Inflammatory macrophage treated with lipopolysaccharide for 4 hours (primary cell): ENCODE measurements at regions not wholly inside any gene's neighbourhood (a gene's known extent, or its start where the extent isn't known, plus 50 kb on each side); places are given as distances from the start of the nearest gene placed in this dataset.
A peak's percentile ranks its signal among the peaks of the same experiment; 100 is the strongest.
"Not testable (repeated sequence)": the region's sequence is repeated elsewhere in the genome, so short reads cannot be mapped to it uniquely, and the experiment has no call there.

ENCODE experiments used
- DNase-seq: peaks from one replicate; pipeline ENCODE4 v3.0.0-alpha.2; 2020

DNA sequence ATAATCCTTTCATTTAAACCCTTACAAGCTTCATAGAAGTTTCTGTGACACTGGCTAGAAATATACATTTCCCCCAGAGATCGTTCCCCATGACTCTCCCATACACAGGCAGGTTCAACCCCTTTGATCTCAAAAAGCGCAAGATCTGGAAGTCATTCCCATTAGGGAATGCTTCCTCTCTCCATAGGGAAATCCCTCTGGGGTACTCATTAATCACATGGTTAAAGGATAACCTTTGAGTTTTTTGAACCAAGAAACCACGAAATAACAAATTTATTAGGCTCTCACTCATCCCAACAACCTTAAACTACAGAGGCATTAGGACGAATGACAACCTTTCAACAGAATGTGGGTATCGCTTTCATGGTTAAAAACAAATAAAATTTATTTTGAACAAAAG is 211.9 kb upstream of the PRICKLE2 start:
- no peak for DNase-seq

DNA sequence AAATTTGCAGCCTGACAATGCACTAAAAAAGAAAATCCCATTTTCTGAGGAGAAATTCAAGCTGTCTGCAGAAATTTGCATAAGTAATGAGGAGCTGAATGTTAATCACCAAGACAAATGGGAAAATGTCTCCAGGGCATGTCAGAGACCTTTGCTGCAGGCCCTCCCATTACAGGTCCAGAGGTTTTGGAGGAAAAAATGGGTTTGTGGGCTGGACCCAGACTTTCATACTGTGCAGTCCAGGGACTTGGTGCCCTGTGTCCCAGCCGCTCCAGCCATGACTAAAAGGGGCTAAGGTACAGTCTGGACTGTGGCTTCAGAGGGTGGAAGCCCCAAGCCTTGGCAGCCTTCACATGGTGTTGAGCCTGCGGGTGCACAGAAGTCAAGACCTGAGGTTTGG is 209.8 kb upstream of the PRICKLE2 start:
- DNase-seq, result not testable (repeated sequence)

DNA sequence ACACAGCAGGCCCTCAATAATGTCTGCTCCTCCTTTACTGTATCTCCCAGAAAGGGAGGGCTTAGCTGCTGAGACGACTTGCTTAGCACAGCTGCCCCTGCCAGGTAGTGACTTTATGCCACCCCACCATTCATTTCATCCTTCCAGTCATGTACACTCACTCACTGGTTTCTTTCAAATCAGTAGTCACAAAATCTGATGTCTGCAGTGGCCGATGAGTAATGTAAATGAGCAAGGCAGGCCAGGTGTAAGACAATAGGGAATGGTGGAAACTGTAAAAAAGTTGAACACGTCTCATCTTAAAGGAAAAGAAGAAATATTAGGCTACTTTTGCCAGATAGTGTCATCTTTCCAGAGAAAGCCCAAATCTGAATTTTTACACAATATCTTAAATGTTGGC is 207.6 kb upstream of the PRICKLE2 start:
- no peak for DNase-seq

DNA sequence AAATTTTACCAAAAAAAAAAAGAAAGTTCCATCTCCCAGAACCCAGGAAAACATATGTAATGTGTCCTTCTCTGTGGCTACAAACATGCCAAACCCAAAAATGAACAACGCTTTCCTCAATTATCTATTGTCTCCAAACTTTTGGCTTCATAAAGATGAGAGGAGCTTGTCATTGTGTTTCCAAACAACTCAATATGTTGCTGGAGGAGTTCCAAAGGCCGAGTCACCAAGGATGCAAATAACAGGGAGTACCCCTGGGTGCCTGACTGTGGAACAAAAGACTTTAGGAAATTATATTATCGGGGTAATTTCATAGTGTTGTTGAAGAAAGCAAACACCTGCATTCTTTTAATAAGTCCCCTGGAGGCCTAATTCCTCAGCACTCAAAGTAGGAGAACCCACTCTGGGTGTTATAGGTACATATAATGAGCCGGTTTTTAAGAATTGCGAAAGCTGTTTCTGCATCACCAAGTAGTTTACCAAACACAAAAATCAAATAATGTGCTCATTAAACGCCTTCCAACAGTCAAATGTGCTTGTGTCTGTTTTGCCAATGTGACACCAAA is 206.3 kb upstream of the PRICKLE2 start:
- DNase-seq, result no peak

DNA sequence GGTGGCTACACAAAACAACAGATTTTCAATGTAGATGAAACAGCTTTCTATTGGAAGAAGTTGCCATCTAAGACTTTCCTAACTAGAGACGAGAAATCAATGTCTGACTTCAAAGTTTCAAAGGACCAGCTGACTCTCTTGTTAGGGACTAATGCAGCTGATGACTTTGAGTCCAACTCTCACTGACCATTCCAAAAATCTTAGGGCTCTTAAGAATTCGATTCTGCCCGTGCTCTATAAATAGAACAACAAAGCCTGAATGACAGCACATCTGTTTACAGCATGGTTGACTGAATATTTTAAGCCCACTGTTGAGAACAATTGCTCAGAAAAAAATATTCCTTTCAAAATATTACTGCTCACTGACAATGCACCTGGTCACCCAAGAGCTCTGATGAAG is 202.4 kb upstream of the PRICKLE2 start:
- DNase-seq, result no peak

DNA sequence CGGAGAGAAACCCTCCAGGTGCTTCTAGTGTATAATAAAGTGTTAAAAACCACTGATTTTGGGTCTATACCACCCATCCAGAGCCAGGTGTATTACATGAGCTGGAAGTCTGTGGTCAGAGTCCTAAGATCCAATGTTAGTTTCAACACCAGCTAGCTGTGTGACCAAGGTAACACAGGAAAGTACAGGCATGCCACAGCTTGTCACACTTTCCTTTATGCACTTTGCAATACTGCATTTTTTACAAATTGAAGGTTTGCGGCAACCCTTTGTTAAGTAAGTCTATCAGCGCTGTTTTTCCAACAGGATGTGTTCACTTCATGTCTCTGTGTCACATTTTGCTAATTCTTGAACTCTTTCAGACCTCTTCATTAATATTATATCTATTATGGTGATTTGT is 201.3 kb upstream of the PRICKLE2 start:
- DNase-seq, result no peak

DNA sequence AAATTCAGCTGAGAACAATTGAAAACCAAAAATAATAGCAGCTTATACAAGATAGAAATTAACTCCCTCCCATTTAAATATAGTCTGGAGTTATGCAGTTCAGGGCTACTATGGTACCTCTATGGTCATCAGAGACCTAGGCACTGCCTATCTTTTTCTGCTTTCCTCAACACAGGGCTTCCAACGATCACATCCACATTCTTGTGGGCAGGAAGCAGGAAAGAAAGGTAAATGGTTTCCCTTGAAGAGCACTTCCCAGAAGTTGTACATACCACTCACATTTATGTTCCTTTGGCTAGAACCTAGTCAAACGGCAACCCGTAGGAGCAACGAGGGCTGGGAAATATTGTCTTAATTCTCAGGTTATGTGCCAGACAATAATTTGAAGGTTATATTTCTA is 197.7 kb upstream of the PRICKLE2 start:
- DNase-seq, result no peak

DNA sequence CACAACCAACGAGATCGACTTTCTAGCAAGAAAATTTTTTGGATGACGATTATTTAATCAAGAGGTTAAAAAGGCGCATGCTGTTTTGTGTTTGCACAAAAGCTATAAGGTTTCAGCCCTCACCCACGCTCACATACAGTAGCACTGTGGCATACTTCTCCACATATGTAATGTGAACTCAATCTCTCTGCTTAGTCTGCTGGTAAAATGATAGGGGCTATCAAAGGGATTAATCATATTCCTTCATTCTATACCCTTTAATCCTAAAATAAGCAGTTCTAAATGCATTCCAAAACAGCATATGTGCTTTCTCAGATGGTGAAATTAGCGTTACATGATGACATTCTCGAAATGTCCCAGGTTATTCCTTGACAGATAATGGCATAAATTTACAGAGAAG is 196.9 kb upstream of the PRICKLE2 start:
- DNase-seq, result no peak

DNA sequence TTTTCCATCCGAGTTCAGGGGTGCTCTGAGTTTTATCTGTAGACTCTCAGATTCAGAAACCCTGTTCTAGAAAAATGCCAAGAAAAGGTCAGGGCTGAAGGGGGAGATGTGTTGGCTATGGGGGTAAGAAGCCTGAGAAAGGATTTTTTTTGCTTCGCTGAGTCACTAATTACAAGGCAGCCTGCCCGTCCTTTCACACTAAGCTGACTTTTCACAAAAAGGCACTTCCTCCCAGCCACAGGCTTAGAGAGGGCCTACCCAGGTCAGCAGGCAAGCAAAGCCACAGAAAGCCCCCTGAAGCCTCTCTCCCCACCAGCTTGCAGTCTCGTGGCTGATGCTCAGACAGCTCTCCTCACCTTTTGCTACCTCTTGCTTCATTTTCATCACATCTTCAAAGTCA is 192.6 kb upstream of the PRICKLE2 start:
- DNase-seq, result no peak

DNA sequence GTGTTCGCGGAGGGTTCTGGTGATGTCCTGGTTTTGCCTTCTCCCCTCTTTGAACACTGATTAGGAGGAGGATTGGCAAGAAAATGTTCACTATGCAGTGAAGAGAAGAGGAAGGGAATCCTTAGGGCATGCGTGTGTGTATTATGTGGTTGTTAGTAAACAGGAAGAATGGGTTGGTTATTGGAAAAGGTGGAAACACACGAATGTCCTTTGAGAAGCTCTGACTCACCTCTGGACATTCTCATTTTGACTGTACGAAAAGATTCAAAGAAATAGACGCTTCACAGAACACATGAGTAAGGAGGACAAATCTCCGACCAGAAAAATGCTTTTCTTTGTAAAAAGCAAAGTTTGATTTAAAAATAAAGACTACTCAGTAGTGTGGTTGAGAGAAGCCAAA is 188.8 kb upstream of the PRICKLE2 start:
- no peak for DNase-seq

DNA sequence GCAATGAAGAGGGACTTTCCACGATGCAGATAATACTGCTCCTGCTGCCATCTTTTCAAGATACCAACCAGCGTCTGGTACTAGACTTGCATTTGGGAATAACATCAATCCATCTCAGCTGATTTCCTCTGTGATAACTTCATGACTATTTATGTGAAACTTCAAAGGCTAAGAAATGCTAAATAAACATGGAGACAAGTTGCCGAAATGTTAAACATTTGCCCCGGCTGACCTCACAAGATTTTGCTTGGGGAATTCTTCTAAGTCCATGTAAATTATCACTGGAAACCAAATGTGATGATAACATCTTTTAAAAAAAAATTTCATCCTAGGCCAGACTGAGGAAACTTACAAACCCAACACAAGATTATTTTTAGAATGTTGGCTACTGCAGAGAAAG is 185.8 kb upstream of the PRICKLE2 start:
- no peak for DNase-seq

DNA sequence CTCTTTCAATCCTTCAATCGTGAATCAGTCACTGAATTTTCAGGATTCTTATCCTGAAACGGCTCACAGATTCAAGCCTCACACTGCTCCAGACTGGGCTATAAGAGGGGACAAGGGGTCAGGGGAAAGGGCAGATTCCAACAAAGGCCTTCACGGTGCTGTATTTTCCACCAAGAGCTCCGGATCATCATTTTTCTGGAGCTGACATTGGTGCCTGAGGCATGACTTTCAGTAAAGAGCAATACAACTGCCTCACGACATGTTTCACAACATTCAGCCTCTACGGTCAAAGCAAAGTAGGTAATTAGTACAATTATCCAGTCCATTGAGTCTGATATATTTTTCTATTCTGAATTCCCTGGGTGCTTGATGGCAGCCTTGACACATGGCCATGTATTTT is 185.0 kb upstream of the PRICKLE2 start:
- DNase-seq, result no peak

DNA sequence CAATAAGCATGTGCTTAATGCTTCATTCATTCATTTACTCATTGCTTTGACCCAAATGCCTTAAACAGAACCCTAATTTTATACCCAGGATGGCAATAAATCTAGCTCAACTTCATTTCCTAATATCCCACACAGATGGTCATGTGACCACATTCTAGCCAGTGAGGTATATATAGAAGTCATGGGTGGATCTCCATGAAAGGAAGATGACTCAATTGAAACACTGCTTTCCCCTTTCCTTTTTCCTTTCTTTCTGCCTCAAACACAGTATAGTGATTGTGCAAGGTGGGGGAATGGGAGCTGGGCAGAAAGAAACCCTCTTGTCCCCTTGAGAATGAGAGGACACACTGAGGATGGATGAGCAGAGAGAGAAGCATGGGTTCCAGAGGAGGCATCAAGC is 183.5 kb upstream of the PRICKLE2 start:
- DNase-seq, result no peak

DNA sequence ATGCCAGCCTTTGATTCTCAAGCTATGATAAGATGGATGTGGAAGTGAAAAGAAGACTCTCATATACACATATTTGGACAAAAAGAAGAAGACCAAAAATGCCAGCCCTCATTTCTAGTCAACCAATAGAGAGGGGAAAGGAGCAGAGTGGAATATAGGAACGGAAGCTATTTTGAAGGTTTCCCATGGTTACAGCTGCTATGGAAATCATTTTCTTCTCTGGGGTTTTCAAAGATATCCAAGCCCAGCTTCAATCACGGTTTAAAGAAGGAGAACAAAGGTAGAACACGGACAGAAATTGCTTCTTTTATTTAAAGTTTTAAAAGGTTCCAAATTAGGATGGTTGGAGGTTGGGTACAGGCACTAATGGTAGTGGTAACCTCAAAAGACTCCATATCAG is 181.0 kb upstream of the PRICKLE2 start:
- DNase-seq, result no peak

DNA sequence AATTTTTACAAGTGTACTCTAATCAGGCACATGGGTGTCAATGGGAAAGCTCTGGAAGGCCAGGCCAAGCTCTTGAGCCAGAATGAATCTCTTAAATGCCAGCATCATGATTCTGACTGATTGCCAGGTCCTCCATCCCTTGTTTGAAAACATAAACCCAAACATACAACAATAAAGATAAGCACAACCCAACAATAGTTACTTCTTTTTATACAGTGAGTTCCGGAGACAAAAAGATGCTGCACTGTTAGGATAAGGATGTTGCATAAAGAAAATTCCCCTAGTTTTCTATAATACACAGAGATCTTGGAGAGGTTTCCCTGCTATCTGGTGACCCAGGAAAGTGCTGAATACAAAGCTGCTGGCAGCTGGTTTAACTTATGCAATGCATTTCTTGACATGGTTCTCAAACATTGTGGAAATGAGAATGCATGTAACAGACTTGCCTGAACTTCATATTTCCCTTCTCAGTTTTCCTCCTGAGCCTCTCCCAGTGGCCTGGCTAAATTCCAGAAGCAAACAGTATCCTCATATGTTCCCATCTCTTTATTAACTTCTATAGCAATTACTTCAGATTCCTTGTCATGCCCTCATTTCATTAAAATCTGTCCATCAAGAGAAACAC is 180.1 kb upstream of the PRICKLE2 start:
- DNase-seq, result no peak

DNA sequence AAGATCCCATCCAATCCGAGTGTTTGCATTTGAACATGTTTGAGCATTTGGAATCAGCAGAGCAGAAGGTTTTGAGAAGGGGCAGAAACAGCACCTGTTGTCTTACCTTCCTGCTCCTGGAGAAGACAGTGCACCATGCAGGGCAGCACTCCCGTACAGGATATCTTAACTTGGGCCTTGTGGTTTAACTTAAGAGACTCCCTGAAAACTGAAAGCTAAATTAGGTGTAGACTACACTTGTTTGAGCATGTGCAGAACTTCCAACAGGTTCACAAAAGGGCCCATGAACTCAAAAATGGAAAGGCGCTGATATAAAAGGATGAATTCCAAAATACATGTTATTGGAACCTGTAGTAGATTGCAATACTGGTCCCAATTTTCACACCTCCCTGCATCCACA is 175.4 kb upstream of the PRICKLE2 start:
- no peak for DNase-seq

DNA sequence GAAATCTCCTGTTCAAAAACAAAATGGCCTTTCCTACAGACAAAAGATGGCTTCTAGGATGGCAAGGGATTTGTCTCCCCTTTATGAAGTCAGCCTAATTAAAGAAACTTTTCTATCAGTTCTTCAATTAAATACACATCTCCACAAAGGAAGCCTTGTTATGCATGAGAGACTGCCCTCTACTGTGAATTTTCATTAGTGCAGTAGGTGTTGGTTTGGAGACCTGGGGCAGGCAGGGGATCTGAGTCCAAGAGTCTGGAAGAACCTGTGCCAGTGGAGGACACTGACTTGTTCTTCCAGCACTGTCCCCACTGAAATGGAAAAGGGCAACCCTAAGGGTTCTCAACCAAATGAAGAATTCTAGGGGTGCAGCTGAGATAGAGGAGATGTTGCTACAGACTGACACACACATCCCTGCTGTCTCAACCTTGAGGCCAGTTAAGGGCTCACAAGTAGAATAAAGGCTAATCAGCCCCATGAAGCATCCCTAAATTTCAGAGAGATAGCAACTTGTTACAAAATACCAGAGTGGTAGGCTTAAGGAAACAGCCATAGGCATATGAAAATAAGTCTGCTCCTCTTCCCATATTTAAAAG is 174.0 kb upstream of the PRICKLE2 start:
- DNase-seq, result peak; percentile 7

DNA sequence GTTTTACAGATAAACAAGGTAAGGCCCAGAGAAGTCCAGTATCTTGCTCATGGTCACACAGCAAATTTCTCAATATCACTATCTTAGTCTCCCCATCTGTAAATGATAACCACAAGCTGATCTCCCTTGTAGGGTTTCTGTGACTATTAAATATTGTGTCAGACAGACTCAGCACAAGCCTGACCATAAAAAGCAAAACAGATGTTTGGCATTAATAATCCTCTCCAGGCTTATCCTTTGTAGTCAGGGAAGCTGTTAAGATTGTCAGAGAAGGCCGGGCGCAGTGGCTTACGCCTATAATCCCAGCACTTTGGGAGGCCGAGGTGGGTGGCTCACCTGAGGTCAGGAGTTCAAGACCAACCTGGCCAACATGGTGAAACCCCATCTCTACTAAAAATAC is 173.2 kb upstream of the PRICKLE2 start:
- DNase-seq, result no peak

DNA sequence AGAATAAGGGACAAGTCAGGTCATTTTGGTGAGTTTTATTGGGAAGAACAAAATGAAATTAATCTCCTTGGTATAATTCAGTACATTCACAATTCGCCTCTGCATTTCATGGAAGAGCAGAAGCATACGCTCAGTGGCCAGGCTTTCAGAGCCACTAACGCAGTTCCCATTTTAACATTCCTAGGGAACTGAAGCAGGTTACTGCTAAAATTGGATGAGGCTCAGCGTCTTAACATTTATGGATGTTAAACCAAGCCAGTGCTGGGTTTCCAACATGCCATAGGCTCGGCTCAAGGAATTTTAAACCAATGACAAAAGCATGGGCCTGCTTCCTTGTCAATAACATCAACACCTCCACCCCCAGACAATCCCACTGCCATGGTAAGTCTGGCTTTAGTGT is 172.7 kb upstream of the PRICKLE2 start:
- no peak for DNase-seq

DNA sequence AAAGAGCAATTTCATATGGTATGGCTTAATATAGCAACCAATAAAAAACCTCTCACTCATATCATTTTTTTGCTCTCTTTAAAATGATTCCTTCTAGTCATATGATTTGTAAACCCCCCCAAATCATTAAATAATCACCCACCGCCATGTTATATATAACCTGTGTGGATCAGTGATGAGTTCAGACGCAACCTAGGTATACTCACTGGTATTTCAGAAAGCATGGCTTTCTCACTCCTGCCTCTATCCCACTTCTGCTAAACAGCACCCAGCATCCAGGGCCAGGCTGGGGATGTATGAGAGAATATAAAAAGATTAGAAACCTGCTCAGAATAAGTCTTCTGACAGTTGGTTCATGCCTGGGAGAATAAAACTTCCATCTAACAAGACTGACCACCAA is 172.3 kb upstream of the PRICKLE2 start:
- DNase-seq, result no peak

DNA sequence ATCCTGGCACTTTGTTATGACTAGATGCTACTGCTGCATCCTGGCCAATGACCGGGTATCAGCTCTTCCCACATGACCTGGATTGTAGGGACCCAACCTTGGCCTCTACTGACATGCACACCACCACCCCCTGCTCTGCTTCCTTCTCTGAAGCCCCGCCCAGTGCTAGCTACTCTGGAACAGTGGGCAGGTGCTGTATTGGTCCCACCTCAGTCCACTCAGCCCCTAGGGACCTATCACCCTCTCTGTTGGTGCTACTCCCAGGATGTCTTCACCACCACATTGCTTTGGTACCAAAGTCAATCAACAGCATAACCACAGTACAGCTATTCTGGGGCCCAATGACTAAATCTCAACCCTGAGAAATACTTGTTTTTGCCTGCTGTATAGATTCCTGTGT is 170.2 kb upstream of the PRICKLE2 start:
- no peak for DNase-seq

DNA sequence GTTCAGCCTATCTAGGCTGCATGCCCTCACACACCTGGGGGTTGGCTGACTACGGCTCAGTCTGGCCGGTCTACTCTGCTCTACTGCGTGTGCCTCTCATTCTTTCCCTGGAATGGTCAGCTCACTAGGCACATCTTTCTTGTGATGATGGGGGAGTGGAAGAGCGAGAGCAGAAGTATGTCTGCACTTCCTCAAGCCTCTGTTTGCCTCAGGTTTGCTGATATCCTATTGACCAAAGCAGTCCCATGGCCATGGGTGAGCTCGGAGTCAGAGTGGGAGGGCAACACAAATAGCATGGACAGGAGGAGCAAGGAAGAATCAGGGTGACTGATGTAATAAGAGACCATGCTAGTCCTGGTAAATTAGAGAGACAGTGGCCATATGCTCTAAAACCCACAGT is 167.9 kb upstream of the PRICKLE2 start:
- DNase-seq, result no peak

DNA sequence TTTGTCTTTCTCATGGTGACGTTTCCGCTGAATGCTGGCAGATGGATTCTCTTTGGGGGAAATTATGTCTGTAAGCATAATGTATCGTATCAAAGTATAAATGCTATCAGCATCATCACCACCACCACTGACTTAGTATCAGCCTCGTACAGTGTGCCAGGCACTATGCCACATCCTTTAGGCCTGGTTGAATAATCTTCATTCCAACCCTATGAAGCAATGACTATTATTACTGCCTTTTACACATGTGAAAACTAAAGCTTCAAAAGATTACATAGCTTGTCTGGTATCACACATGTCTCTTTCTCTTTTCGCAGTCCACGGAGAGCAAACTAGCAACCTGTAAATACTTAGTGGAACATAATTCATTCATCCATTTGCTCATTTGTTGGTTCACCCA is 166.7 kb upstream of the PRICKLE2 start:
- no peak for DNase-seq

DNA sequence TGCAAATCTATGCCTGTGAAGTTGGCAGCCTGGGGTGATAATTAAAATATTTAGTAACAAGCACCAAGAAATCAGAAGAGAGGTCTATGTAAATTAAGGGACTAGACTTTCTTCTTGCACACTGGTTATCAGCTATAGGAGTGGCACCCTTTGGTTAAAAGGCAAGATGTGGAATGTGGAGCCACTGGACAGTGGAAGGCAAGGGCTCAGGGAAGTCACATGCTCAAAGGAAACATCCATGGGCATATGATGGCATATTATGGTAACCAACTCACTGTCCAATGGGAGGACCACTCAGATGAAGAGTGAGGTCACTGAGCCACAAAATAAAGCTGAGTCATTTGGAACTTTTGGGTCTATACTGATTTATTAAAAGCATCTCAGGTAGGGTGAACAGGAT is 165.6 kb upstream of the PRICKLE2 start:
- no peak for DNase-seq

DNA sequence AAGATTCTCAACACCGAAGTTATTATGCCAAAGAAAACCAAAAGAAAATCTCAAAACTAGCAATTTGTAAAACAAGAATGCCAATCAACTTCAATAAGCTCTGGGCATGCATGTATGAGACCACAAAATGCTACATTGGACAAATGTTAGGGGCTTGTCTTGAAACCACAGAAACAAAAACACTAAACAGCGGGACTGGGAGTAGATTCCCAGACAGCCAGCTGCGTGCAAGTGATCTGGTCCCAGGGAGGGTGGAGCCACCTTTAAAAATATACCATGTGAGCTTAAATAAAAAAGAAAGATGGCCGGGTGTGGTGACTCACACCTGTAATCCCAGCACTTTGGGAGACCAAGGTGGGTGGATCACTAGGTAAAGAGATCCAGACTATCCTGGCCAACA is 163.6 kb upstream of the PRICKLE2 start:
- no peak for DNase-seq
